ENCODE measurements at regions not wholly inside any gene's neighbourhood (a gene's known extent, or its start where the extent isn't known, plus 50 kb on each side); places are given as distances from the start of the nearest gene placed in this dataset.

GRCh38 chr5:159435855-159436254 lies 105.6 kb upstream of the IL12B start:
- ATAC-seq (no peak), FAIRE-seq (no peak), DNase-seq (ENCODE audit: extremely low read depth in 1 of 4, low spot score in 3 of 4) (no peak)
- intact Hi-C loops (cut with micrococcal nuclease), result no loop called here
- Histone ChIP-seq H3K36me3 (ENCODE audit: control insufficient read depth, insufficient read depth, low read length) (no peaks in the 10 kb centered on the region), H3K79me2 (ENCODE audit: control insufficient read depth, insufficient read depth, low read length) (no peaks in the 10 kb centered on the region), H2AFZ (ENCODE audit: low read depth, low read length) (no peak overlapping the region), H3K9ac (ENCODE audit: insufficient read depth in 1 of 2, low read depth in 2 of 2, low read length in 2 of 2) (no peak overlapping the region), H3K4me1 (replicated peaks in 1 of 2; ENCODE audit: control insufficient read depth in 2 of 2, insufficient read depth in 2 of 2, low read length in 2 of 2) (no peaks in the 10 kb centered on the region), H4K20me1 (replicated peaks; ENCODE audit: control insufficient read depth, insufficient read depth, low read length) (no peaks in the 10 kb centered on the region), H3K4me2 (ENCODE audit: insufficient read depth, low read length) (no peak overlapping the region), H3K9me1 (ENCODE audit: control insufficient read depth, insufficient read depth, low read length) (no peaks in the 10 kb centered on the region), H3K4me3 (no peak overlapping the region), H3K9me3 (replicated peaks; ENCODE audit: control insufficient read depth, insufficient read depth, low read depth, low read length) (no peaks in the 10 kb centered on the region), H3K27ac (ENCODE audit: extremely low read depth, low read depth, low read length) (no peak overlapping the region), H3K27me3 (ENCODE audit: control insufficient read depth in 2 of 2, insufficient read depth in 2 of 2, low read length in 2 of 2) (no peaks in the 10 kb centered on the region; a peak in 1 of 5 replicates)
- 0% methylated on average over 2 of the region's 2 CpGs for WGBS (ENCODE audit: insufficient coverage, low coverage, missing lambda C conversion rate)
- in situ Hi-C loops (cut with MboI), result no loop called here
- ChIA-PET CTCF (ENCODE audit: low intra/inter-chr PET ratio) (no interaction called here), POLR2A (no interaction called here)
- no peak for TF ChIP-seq TFAM (CRISPR knock-in tag; conservative IDR thresholded peaks at IDR 0.05)
- TF ChIP-seq SP2 (IDR thresholded peaks at IDR 0.05; ENCODE audit: extremely low read depth, low read depth, low read length, poor library complexity, severe bottlenecking), result no peak
- TF ChIP-seq CHD2 (IDR thresholded peaks at IDR 0.05; ENCODE audit: low read depth, low read length), result no peak
- no peak for TF ChIP-seq CBX2 (IDR thresholded peaks at IDR 0.05; ENCODE audit: insufficient read depth, low read length, poor library complexity, severe bottlenecking)
- BruUV-seq (replicated peaks), result no TSS peak

- BruUV-seq (replicated peaks), result no TSS peak
- no peak overlapping the region for H3K9ac ChIP-seq (ENCODE audit: insufficient read depth in 1 of 2, low read depth in 2 of 2, low read length in 2 of 2)
- no peak overlapping the region for H3K4me3 ChIP-seq
- in situ Hi-C loops (cut with MboI), result no loop called here
- no peak for FAIRE-seq
- no peaks in the 10 kb centered on the region for H3K36me3 ChIP-seq (ENCODE audit: control insufficient read depth, insufficient read depth, low read length)
- no peak for DNase-seq (ENCODE audit: extremely low read depth in 1 of 4, low spot score in 3 of 4)
- H3K79me2 ChIP-seq (ENCODE audit: control insufficient read depth, insufficient read depth, low read length), result no peaks in the 10 kb centered on the region
- TF ChIP-seq RFX5 (IDR thresholded peaks at IDR 0.05; ENCODE audit: low read depth, low read length) (no peak), DNMT1 (IDR thresholded peaks at IDR 0.05) (no peak), FOXJ3 (CRISPR knock-in tag; IDR thresholded peaks at IDR 0.05) (no peak), BCL6 (CRISPR knock-in tag; IDR thresholded peaks at IDR 0.05) (no peak), ZNF124 (CRISPR knock-in tag; IDR thresholded peaks at IDR 0.05) (no peak), CREB3 (tag; conservative IDR thresholded peaks at IDR 0.05; ENCODE audit: low read depth) (no peak), ZFP1 (CRISPR knock-in tag; IDR thresholded peaks at IDR 0.05) (no peak), MTF1 (CRISPR knock-in tag; IDR thresholded peaks at IDR 0.05; ENCODE audit: borderline replicate concordance) (no peak)
- H4K20me1 ChIP-seq (replicated peaks; ENCODE audit: control insufficient read depth, insufficient read depth, low read length), result no peaks in the 10 kb centered on the region
- H3K27ac ChIP-seq (ENCODE audit: extremely low read depth, low read depth, low read length), result no peak overlapping the region
- intact Hi-C loops (cut with micrococcal nuclease), result no loop called here
- no peaks in the 10 kb centered on the region for H3K9me1 ChIP-seq (ENCODE audit: control insufficient read depth, insufficient read depth, low read length)
- no peaks in the 10 kb centered on the region for H3K4me1 ChIP-seq (replicated peaks in 1 of 2; ENCODE audit: control insufficient read depth in 2 of 2, insufficient read depth in 2 of 2, low read length in 2 of 2)
- WGBS (ENCODE audit: insufficient coverage, low coverage, missing lambda C conversion rate), result 0% methylated on average over 4 of the region's 4 CpGs
- CTCF ChIA-PET (ENCODE audit: low intra/inter-chr PET ratio), result no interaction called here
- H3K27me3 ChIP-seq (ENCODE audit: control insufficient read depth in 2 of 2, insufficient read depth in 2 of 2, low read length in 2 of 2), result peaks cover 0 to 7% of the 10 kb centered on the region in 2 experiments; a peak in 2 of 5 replicates
- no peak for ATAC-seq
- POLR2A ChIA-PET, result no interaction called here
- H3K9me3 ChIP-seq (replicated peaks; ENCODE audit: control insufficient read depth, insufficient read depth, low read depth, low read length), result no peaks in the 10 kb centered on the region
- H2AFZ ChIP-seq (ENCODE audit: low read depth, low read length), result no peak overlapping the region
- no peak overlapping the region for H3K4me2 ChIP-seq (ENCODE audit: insufficient read depth, low read length)
These were observed 107.8 kb upstream of the IL12B start for GRCh38 chr5:159438092-159438491.
